Type B pancreatic cell (in vitro differentiated cells): ENCODE measurements at regions not wholly inside any gene's neighbourhood (a gene's known extent, or its start where the extent isn't known, plus 50 kb on each side); places are given as distances from the start of the nearest gene placed in this dataset.

ENCODE experiments used
- DNase-seq: peaks from one replicate; pipeline ENCODE4 v3.0.0; 2021; ENCODE audit warnings: mixed read lengths; ENCODE audit not compliant: unreplicated experiment; ENCODE audit errors: extremely low spot score
- H3K27ac Mint-ChIP-seq: 2 replicates; pipeline ENCODE4 v1.8.0; 2021; ENCODE audit warnings: mild to moderate bottlenecking, mixed read lengths
- H3K27me3 Mint-ChIP-seq: 2 replicates; pipeline ENCODE4 v1.8.0; 2021; ENCODE audit warnings: mixed read lengths
- H3K36me3 Mint-ChIP-seq: 2 replicates; pipeline ENCODE4 v1.8.0; 2021; ENCODE audit warnings: mixed read lengths
- H3K4me1 Mint-ChIP-seq: one replicate; pipeline ENCODE4 v1.8.0; 2021; ENCODE audit warnings: mixed read lengths; ENCODE audit not compliant: unreplicated experiment
- H3K4me3 Mint-ChIP-seq: 2 replicates; pipeline ENCODE4 v1.8.0; 2021; ENCODE audit warnings: mild to moderate bottlenecking, mixed read lengths
- H3K9me3 Mint-ChIP-seq: 2 replicates; pipeline ENCODE4 v1.8.0; 2021; ENCODE audit warnings: mixed read lengths
- TF ChIP-seq, protein P1 (sequence below): fragments of 200-600 bp; sonication (generic); conservative IDR thresholded peaks from 2 replicates; pipeline ENCODE4 v1.5.0; 2021; ENCODE audit warnings: antibody characterized with exemption, mild to moderate bottlenecking

DNA sequence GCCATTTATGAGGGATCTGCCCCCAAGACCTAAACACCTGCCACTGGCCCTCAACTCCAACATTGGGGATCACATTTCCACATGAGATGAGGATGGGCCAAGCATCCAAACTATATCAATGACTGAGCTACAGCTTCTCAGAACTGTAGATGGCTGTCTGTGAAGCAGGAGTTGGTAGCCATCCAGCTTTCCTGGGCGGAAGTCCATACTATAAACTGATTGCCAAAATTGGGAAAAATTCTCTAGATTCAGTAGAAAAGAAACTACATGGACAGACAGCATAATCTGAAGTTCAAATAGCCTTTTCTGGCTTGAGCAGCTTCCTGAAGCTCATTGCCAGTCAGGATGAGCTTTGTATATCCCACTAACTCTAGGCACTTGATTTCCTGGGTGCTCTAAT is 214.7 kb upstream of the ZBTB20 start:
- Mint-ChIP-seq H3K27ac (no peak overlapping the region), H3K9me3 (peaks cover 7% of the 10 kb centered on the region), H3K36me3 (no peaks in the 10 kb centered on the region), H3K27me3 (no peaks in the 10 kb centered on the region), H3K4me3 (no peak overlapping the region), H3K4me1 (peaks cover 7% of the 10 kb centered on the region)
- DNase-seq, result no peak
- TF ChIP-seq, protein P1, sequence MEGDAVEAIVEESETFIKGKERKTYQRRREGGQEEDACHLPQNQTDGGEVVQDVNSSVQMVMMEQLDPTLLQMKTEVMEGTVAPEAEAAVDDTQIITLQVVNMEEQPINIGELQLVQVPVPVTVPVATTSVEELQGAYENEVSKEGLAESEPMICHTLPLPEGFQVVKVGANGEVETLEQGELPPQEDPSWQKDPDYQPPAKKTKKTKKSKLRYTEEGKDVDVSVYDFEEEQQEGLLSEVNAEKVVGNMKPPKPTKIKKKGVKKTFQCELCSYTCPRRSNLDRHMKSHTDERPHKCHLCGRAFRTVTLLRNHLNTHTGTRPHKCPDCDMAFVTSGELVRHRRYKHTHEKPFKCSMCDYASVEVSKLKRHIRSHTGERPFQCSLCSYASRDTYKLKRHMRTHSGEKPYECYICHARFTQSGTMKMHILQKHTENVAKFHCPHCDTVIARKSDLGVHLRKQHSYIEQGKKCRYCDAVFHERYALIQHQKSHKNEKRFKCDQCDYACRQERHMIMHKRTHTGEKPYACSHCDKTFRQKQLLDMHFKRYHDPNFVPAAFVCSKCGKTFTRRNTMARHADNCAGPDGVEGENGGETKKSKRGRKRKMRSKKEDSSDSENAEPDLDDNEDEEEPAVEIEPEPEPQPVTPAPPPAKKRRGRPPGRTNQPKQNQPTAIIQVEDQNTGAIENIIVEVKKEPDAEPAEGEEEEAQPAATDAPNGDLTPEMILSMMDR, result no peak

DNA sequence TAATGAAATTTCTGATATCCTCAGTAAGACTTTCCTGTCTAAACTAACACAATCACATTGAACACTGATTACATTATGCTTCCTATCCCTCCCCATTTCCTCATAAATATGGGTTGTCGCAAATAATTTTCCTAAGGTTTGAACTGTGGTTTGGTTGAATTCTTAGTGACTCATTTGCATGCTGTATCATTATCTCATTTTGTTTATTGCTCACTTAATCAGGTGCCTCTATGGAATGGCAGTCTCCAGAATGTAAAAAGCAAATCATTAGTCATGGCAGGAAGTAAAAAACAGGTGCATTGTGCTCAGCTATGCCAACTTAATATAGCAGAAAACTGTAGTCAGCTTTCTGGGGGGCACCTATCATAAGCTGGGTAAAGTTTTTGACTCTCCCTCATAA is 216.0 kb upstream of the ZBTB20 start:
- no peaks in the 10 kb centered on the region for H3K36me3 Mint-ChIP-seq
- H3K9me3 Mint-ChIP-seq, result peaks cover 7% of the 10 kb centered on the region
- H3K27me3 Mint-ChIP-seq, result no peaks in the 10 kb centered on the region
- no peak for DNase-seq
- peaks cover 7% of the 10 kb centered on the region for H3K4me1 Mint-ChIP-seq
- TF ChIP-seq, protein P1, result no peak
- no peak overlapping the region for H3K4me3 Mint-ChIP-seq
- H3K27ac Mint-ChIP-seq, result no peak overlapping the region

DNA sequence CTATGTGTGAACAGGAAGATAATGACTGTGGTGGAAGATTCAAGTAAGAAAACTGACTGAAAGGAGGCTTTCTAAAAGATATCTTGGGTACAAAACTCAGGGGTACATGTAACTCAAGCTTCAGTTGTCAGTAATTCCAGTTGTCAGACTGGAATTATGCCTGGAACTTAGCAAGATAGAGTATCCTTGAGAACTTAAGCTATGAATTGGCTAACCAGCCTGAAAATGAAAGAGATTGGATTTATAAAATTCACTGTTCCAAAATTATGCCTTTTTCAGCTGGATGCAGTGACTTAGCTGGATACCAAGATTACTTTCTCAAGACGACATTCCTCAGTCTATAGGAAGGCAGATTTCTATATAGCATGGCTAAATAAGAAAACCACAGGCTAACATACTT is 221.9 kb upstream of the ZBTB20 start:
- no peaks in the 10 kb centered on the region for H3K36me3 Mint-ChIP-seq
- H3K9me3 Mint-ChIP-seq, result peaks cover 7% of the 10 kb centered on the region
- no peak for DNase-seq
- H3K27me3 Mint-ChIP-seq, result no peaks in the 10 kb centered on the region
- TF ChIP-seq, protein P1, result no peak
- H3K4me1 Mint-ChIP-seq, result no peaks in the 10 kb centered on the region
- no peak overlapping the region for H3K27ac Mint-ChIP-seq
- H3K4me3 Mint-ChIP-seq, result no peak overlapping the region

DNA sequence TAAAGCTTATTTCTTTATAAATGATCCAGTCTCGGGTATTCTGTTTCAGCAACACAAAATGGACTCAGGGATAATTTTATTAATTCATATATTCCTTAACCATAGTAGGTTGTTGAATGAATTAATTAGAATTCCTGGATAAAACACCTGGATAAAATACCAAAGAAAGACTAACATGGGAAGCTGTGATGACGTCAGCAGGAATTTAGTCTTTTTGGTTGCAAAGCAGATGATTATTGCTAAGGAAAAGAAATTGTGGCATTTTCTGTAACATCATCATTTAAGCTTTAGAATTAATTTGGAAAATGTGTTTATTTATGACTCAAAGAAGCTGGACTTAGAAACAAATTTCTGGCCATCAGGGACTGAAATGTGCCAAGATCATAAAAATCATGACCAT is 228.3 kb upstream of the ZBTB20 start:
- Mint-ChIP-seq H3K9me3 (no peaks in the 10 kb centered on the region), H3K4me1 (peaks cover 6% of the 10 kb centered on the region), H3K4me3 (no peak overlapping the region), H3K27ac (no peak overlapping the region), H3K27me3 (peaks cover 3% of the 10 kb centered on the region), H3K36me3 (no peaks in the 10 kb centered on the region)
- DNase-seq, result no peak
- TF ChIP-seq, protein P1, result no peak

DNA sequence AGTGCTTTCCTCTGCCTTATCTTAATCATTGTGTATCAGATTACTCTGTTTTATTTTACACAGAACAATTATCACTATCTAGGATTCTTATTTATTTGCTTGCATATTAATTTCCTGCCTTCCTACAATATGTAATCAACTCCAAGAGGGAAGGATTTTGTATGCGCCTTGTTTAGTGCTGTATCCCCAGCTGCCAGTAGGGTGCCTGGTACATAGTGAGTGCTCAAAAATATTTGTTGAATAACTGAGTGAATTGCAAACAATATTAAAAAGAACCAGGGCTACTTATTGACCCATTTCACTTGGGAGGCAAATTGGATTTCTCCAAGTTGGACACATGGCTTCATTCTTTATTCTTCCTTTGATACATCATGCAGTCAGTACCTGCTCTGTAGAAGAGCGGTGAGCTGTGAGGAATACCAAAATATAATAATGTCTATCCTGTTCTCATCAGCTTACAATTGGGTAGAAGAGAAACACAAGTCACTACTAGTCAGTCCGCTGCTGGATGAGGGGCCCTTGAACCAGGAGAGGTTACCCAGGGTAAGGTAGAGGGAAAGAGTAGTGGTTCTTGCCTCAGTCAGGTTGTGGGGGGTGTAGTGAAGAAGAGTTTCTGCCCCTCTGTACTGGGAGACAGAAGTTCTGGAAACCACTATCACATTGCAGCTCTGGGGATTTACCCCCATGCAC is 233.9 kb upstream of the ZBTB20 start:
- no peak overlapping the region for H3K4me3 Mint-ChIP-seq
- TF ChIP-seq, protein P1, result no peak
- H3K27ac Mint-ChIP-seq, result no peak overlapping the region
- no peaks in the 10 kb centered on the region for H3K4me1 Mint-ChIP-seq
- H3K27me3 Mint-ChIP-seq, result no peaks in the 10 kb centered on the region
- H3K9me3 Mint-ChIP-seq, result no peaks in the 10 kb centered on the region
- no peaks in the 10 kb centered on the region for H3K36me3 Mint-ChIP-seq
- DNase-seq, result no peak

DNA sequence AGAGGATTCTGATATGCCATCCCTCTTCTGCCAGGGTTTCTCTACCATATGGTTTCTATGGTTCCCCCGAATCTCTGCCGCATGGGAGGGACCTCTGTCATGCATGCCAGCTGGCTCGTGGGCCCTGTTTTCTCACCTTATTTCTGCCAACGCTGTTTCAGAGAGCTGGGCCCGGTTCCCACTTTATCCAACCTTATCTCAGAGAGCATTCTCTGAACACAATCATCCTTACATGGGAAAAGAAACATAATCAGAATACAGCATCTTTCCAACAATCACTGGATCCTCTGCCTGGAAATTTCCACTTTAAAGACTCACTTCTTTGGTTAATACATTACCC is 234.5 kb upstream of the ZBTB20 start:
- Mint-ChIP-seq H3K9me3 (no peaks in the 10 kb centered on the region), H3K4me3 (no peak overlapping the region), H3K27ac (no peak overlapping the region), H3K36me3 (no peaks in the 10 kb centered on the region), H3K27me3 (no peaks in the 10 kb centered on the region), H3K4me1 (no peaks in the 10 kb centered on the region)
- DNase-seq, result no peak
- TF ChIP-seq, protein P1, result no peak
